Fibroblast of pulmonary artery (primary cell): ENCODE measurements at regions not wholly inside any gene's neighbourhood (a gene's known extent, or its start where the extent isn't known, plus 50 kb on each side); places are given as distances from the start of the nearest gene placed in this dataset.
"Not testable (repeated sequence)": the region's sequence is repeated elsewhere in the genome, so short reads cannot be mapped to it uniquely, and the experiment has no call there.

Experiments
- DNase-seq: peaks from one replicate; pipeline ENCODE4 v3.0.0-alpha.2; 2010; ENCODE audit warnings: low read depth
- H3K4me3 ChIP-seq: replicated peaks from 2 replicates; pipeline ENCODE4 v1.5.1; 2011; ENCODE audit warnings: low read depth, mild to moderate bottlenecking, control low read depth, low read length, moderate library complexity
- TF ChIP-seq, protein P1 (sequence below): IDR thresholded peaks from 2 replicates; pipeline ENCODE4 v1.5.1; 2011; ENCODE audit warnings: mild to moderate bottlenecking, control low read depth, low read length, inconsistent platforms; ENCODE audit errors: missing control alignments

- TF ChIP-seq, protein P1, sequence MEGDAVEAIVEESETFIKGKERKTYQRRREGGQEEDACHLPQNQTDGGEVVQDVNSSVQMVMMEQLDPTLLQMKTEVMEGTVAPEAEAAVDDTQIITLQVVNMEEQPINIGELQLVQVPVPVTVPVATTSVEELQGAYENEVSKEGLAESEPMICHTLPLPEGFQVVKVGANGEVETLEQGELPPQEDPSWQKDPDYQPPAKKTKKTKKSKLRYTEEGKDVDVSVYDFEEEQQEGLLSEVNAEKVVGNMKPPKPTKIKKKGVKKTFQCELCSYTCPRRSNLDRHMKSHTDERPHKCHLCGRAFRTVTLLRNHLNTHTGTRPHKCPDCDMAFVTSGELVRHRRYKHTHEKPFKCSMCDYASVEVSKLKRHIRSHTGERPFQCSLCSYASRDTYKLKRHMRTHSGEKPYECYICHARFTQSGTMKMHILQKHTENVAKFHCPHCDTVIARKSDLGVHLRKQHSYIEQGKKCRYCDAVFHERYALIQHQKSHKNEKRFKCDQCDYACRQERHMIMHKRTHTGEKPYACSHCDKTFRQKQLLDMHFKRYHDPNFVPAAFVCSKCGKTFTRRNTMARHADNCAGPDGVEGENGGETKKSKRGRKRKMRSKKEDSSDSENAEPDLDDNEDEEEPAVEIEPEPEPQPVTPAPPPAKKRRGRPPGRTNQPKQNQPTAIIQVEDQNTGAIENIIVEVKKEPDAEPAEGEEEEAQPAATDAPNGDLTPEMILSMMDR: no peak
- no peak for DNase-seq
- H3K4me3 ChIP-seq: no peak overlapping the region
Measured at GRCh38 chr3:56952846-56953245, 107.6 kb upstream of the SPATA12 start.

- no peak for DNase-seq
- no peak overlapping the region for H3K4me3 ChIP-seq
- TF ChIP-seq, protein P1: no peak
Measured at GRCh38 chr3:56952061-56952460, 108.4 kb upstream of the SPATA12 start.

GRCh38 chr3:56951366-56951765 is 109.1 kb upstream of the SPATA12 start:
- H3K4me3 ChIP-seq: no peak overlapping the region
- DNase-seq: no peak
- TF ChIP-seq, protein P1: no peak

DNA sequence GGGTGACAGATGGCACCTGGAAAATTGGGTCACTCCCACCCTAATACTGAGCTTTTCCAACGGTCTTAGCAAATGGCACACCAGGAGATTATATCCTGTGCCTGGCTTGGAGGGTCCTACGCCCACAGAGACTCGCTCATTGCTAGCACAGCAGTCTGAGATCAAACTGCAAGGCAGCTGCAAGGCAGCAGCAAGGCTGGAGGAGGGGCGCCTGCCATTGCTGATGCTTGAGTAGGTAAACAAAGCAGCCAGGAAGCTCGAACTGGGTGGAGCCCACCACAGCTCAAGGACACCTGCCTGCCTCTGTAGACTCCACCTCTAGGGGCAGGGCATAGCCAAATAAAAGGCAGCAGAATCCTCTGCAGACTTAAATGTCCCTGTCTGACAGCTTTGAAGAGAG is 115.1 kb upstream of the SPATA12 start:
- not testable (repeated sequence) for DNase-seq, H3K4me3 ChIP-seq

GRCh38 chr3:56942523-56942922 is 117.9 kb upstream of the SPATA12 start:
- H3K4me3 ChIP-seq: no peak overlapping the region
- no peak for DNase-seq
- TF ChIP-seq, protein P1: no peak

- DNase-seq: no peak
- TF ChIP-seq, protein P1: no peak
- no peak overlapping the region for H3K4me3 ChIP-seq
Measured at GRCh38 chr3:56940976-56941375, 119.5 kb upstream of the SPATA12 start.

GRCh38 chr3:56940321-56940720 is 120.1 kb upstream of the SPATA12 start:
- TF ChIP-seq, protein P1: no peak
- no peak for DNase-seq
- no peak overlapping the region for H3K4me3 ChIP-seq

DNA sequence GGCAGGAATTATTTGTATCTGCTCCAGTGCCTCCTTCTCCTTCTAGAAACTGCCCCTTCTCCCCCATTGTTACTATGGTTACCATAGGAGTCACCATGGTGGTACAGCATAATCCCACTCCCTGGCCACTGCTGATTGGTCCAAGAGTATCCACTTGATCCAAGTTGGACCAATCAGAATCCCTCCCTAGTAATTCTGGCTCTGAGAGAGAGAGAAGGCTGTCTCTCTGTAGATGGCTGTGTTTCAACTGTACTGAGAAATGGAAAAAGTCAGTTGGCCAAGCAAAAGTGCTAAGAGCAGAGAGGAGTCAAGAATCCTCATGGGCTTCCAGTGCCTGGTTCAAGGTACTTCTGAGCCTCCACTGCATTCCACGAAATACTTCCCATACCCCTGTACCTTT is 120.6 kb upstream of the SPATA12 start:
- TF ChIP-seq, protein P1: no peak
- no peak overlapping the region for H3K4me3 ChIP-seq
- DNase-seq: no peak
